ACHN (cell line): ENCODE measurements at regions not wholly inside any gene's neighbourhood (a gene's known extent, or its start where the extent isn't known, plus 50 kb on each side); places are given as distances from the start of the nearest gene placed in this dataset.
"Not testable (repeated sequence)": the region's sequence is repeated elsewhere in the genome, so short reads cannot be mapped to it uniquely, and the experiment has no call there.

Experiments used
- DNase-seq: peaks from one replicate; pipeline ENCODE4 v3.0.0-alpha.2; 2015
- in situ Hi-C: cut with HindIII; loops from 2 replicates; pipeline ENCODE4 v1.10.0; 2017; ENCODE audit warnings: low sequenced_read_pairs, low pct_ligation_motif_present, low pct_unique_long_range_greater_than_20kb

DNA sequence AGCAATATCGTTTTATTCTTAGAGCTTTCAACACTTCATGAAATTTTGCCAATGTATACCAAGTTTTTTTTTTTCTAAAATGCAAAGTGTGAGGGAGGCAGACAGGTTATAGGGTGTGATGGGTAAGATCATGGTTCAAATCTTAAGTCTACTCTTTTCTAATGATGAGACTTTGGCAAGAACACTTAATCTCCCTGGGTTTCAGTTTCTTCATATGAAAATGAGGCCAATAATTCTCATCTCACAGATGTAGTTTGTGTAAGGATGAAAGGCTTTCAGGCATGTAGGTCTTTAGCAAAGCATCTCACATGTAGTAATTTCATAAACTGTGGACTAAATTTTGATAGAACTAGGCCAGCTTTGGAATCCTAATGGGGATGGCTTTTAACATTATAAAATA lies 457.1 kb downstream of the QKI start:
- in situ Hi-C loops, result no loop called here

DNA sequence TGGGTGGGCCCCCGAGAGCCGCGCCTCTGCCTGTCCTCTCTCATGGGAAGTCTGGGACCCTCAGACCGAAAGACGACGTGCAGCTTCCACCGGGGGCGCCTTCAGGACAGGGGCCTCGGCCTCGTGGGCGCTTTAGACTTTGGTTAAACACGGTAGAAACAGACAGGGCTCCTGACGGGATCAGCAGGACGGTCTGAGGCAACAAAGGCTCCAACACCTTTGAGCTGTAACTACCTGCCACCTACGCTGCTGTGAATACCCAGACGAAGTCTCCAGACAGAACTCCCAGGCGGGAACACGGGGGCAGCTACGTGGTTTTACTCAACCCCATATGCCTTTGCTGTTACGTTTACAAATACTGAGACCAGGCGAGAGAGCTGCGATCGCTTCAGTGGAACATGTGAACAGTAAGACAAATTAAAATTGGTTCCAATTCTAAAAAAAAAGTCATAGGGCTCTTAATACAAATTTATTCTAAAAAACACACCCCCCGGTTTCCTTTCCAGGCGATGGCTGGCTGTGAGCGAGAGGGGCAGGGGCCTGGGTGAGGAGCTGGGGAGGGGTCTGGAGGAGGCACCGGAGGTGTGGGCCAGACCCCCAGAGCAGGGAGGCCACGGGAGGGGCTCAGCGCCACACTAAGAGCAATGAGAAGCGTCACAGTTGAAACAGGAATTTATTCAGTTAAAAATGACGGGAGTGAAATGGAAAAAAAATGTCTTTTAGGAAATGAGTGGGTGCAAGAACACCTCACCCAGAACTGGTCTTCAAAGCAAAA lies 453.2 kb downstream of the QKI start:
- in situ Hi-C loops, result no loop called here

More for the DNA sequence above, 457.1 kb downstream of the QKI start:
- no peak for DNase-seq

DNA sequence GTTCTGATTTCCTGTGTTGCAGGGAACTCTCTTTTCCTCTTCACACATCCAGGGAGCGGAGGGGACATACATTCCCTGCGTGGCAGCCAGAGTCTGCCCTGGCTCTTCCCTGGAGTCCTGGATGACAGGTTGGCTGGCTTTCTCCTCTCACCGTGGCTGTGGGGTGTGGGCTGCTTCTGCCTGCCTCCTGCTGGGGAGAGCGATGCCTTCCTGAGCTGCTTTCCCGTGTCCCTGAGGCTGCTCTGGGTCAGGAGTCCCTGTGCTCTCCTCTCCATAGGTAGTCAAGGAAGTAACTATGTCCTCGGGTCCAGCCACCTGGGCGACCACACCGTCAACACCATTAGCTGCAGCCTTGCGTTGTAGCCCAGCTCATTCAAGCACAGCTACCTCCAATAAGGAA lies 451.7 kb downstream of the QKI start:
- in situ Hi-C loops, result no loop called here

More for the DNA sequence above, 453.2 kb downstream of the QKI start:
- no peak for DNase-seq

DNA sequence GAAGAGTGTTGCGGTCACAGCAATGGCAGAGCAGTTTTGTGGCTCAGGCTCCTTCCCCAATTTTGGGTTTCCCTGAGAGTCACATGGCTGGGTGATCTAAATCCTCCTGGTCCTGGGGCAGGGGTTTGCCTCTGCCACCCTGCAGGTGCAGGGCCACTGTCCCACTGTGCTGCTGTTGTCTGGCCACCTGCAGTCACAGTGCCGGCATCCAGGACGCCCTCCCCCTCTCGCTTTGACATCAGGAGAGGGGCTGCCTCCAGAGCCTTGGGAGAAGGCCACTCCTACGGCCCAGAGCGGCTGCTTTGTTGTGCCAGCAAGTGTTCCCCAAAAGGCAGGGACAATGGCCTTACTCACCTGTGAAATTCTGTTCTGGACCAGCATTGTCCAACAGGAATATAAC lies 449.0 kb downstream of the QKI start:
- in situ Hi-C loops, result no loop called here
- no peak for DNase-seq

More for the DNA sequence above, 451.7 kb downstream of the QKI start:
- no peak for DNase-seq

DNA sequence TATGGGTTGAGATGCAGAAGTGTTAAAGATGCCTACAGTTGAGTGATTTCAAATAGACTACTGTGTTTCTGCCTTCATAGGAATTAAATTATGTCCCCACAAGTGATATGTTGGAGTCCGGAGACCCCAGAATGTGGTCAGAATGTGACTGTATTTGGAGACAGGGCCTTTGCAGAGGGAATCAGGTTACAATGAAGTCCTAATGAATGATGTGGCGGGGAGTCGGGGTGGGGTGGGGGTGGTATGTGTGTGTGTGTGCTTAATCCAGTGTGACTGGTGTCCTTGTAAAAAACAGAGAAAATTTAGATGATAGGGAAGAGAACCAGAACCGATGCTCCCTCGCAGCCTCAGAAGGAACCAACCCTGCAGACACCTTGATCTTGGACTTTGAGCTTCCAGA lies 448.2 kb downstream of the QKI start:
- no peak for DNase-seq
- in situ Hi-C loops, result no loop called here

DNA sequence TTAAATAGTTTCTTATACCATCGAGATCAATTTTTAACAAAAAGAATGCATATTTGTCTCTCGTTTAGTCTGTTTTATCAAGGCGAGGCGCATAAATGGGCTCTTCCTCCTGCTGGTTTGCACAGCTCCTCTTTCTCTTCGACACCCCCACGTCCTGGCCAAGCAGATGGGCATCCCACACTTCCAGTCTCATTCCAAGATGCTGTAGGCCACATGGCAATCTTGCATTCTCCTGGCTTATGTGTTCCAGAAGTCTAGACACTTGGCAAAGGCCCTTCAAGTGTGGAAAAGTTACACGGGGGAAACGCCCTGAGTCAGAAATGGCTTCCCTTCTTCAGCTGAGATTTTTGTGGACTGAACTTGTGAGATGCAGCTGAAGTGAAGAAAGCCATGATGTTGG lies 447.1 kb downstream of the QKI start:
- in situ Hi-C loops, result no loop called here
- DNase-seq, result no peak

DNA sequence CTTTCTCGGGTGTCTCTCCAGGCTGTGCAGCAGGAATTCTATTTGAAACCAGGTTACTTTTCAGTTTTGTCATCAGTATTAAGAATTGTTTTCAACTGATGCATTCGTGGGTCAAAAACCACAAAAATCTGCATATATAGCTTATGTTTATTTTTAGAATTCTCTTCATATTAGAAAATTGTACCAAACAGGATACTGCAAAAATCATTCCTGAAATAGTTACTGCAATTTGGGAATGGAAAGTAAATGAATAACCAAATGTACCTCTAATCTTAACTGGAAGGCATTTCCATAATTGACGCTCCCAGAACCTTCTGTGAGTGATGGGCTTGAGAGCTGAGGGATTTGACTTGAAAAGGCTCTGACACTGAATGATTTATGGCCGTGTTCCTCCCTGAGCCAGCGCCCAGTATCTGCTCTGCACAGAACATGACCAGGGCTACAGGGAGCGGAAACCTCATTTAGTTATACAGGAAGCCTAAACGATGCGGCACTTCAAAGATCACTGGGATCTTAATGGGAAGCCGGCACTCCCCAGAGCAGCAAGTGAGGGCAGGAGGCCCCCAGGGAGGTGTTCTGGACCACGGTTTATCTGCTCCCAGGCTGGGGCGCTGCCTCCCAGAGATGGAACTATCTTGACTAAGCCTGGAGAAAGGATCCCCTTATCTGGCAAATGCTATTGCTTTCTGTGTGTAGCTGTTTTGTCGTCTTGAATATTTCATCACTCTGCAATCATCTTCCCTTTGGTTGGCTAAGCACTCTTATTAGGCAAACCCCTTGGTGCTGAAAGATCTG lies 446.0 kb downstream of the QKI start:
- in situ Hi-C loops, result no loop called here
- DNase-seq, result no peak

DNA sequence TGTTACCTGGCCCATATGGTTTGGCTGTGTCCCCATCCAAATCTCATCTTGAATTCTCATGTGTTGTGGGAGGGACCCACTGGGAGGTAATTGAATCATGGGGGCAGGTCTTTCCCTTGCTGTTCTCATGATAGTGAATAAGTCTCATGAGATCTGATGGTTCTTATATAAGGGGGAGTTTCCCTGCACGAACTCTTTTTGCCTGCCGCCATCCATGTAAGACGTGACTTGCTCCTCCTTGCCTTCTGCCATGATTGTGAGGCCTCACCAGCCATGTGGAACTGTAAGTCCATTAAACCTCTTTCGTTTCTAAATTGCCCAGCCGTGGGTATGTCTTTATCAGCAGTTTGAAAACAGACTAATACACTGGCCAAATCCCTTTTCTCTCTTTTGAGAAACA lies 444.4 kb downstream of the QKI start:
- DNase-seq, in situ Hi-C loops: not testable (repeated sequence)

DNA sequence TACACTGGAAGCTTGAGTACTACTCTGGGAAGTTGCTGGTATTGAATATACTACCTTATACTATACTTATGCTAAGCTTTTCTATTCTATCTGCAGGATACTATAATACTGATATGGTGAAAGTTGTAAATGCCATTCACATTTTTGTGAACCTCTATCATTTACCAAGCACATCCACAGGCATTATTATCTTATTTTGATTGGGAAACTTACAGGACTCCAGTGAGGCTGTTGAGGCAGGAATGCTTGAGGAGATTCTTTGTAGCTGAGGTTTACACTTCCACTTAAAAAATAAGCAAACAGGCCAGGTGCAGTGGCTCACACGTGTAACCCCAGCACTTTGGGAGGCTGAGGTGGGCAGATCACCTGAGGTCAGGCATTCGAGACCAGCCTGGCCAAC lies 442.9 kb downstream of the QKI start:
- in situ Hi-C loops, result no loop called here
- no peak for DNase-seq

DNA sequence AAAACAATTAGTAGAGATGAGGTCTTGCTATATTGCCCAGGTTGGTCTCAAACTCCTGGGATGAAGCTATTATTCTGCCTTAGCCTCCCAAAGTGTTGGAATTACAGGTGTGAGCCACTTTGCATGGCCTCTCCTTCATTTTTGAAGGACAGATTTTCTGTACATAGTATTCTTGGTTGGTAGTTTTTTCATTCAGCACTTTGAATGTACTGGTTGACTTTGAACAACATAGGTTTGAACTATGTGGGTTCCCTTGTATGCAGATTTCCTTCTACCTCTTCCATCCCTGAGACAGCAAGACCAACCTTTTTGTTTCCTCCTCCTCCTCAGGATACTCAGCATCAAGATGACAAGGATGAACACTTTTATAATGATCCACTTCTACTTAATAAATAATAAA lies 436.4 kb downstream of the QKI start:
- in situ Hi-C loops, result no loop called here
- DNase-seq, result no peak

DNA sequence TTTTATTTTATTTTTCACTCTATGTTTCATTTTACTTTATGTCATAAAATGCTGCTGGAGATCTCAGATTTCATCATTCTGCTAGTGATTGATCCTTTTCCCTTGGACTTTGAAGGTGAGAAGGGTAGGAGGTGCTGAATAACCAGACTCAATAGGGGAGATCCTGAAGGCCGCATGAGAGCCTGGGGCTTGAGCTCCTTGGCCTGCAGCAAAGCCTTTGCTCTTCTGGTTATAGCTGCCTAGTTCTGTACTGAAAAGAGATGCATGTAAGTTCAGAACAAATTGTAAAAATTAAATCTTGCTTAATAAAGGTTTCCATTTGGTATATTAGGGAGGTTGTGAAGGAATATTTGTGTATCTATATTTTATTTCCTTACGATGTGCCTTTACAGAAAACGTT lies 430.2 kb downstream of the QKI start:
- DNase-seq, result no peak
- in situ Hi-C loops, result no loop called here

DNA sequence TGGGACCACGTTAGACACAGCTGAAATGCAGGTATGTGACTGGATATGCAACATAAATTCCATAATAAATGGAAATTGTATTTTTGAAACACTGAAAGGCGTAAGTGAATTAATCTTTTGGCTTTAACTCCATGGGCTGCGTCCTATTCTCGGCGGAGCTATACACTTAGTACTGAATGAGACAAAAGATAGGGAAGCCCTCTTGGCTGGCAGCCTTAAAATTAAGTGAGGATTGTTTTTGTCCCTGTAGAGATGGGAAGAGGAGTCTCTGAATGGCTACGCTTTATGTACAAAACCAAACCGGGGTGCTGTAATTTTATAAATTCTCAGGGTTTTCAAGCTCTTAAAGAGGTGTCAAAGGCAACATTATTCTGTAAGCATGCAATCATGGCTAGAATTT lies 429.8 kb downstream of the QKI start:
- in situ Hi-C loops, result no loop called here
- DNase-seq, result no peak

DNA sequence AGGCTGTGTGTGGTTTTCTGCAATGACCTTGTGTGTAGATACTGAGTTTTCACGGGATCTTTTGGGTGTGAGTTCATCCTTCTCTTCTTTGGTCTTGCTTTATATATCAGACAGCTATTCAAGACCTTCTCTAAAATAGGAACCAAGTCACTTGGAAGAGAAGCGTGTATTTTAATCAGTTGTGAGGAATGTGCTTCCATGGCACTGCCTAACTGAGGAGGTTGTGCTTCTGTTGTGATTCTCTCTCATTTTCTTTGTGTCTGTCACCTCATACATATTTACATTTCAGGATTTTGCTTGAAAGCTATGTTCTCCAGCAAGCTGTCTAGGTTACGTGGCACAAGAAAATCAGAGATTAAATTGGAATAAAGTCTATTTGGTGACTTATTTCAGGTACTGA lies 428.7 kb downstream of the QKI start:
- in situ Hi-C loops, result no loop called here
- DNase-seq, result no peak

DNA sequence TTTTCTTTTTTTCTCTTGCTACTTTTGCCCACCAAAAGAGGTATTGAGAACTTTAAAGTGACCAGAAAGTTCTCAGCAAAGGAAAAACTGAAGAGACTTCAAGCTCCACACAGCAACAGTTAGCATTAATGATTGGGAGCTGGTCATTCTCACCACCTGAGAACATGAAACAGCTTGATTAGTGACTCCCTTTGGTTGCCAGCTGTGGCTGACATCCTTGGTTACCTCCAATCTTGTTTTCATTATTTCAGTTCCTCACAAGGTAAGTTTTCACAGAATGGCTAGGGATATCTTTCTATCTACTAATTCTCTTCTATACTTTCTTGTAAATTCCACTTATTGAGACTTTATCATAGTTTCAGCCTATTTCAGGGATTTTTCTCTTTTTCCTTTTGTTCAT lies 427.9 kb downstream of the QKI start:
- in situ Hi-C loops, result no loop called here
- no peak for DNase-seq

DNA sequence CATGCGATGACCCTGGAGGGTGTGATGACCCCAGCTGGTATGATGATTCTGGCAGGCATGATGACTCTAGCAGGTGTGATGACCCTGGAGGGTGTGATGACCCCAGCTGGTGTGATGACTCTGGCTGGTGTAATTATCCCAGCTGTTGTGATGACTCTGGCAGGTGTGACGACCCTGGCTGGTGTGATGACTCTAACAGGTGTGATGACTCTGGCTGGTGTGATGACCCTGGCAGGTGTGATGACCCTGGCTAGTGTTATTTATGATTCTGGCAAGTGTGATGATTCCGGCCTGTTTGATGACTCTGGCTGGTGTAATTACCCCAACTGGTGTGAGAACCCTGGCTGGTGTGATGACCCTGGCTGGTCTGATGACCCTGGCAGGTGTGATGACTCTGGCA lies 427.2 kb downstream of the QKI start:
- DNase-seq, result no peak
- in situ Hi-C loops, result no loop called here

DNA sequence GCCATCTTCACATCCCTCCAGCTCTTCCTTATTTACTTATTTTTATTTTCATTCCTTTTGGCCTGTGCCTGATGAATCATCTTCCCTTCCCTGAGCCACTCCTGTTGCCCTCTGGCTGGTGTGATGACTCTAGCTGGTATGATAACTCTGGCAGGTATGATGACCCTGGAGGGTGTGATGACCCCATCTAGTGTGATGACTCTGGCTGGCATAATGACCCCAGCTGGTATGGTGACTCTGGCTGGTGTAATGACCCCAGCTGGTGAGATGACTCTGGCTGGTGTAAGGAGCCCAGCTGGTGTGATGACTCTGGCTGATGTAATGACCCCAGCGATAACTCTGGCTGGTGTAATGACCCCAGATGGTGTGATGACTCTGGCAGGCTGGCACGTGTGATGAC lies 426.8 kb downstream of the QKI start:
- no peak for DNase-seq
- in situ Hi-C loops, result no loop called here

DNA sequence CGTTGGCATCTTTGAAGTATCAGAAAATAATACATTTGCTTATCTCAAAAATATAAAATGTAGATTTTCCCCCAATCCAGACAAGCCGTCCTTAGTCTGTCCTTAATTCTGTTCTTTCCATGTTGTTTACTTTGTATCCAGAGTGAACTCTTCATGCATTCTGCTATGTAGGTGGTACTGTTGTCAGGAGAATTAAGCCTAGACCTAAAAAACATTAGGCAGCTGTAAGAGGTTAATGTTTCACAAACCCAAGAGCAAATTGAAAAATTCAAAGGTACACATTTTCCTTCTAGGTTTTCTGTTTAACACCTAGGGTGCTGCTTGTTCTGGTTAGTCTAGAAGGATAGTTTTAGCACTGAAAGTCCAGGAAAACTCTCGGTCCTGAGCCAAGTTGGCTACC lies 426.4 kb downstream of the QKI start:
- in situ Hi-C loops, result no loop called here
- no peak for DNase-seq

DNA sequence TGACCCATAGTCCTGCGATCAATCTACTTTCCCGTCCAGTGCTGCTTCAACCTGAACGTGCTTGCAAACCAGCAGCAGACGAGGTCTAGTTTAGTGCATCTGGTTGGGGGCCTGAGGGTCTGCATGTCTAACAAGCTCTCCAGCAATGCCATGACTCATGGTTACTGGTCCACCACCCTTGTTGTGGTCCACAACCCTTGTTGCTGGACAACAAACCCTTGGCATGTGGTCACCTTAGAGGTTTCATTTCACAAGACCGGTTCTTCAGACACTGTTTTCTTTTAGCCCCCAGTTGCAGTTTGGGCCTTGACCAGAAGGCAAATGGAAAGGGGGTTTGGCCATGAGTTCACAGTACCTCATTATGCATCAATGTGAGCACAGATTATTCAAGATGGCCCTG lies 424.8 kb downstream of the QKI start:
- no peak for DNase-seq
- in situ Hi-C loops, result no loop called here

DNA sequence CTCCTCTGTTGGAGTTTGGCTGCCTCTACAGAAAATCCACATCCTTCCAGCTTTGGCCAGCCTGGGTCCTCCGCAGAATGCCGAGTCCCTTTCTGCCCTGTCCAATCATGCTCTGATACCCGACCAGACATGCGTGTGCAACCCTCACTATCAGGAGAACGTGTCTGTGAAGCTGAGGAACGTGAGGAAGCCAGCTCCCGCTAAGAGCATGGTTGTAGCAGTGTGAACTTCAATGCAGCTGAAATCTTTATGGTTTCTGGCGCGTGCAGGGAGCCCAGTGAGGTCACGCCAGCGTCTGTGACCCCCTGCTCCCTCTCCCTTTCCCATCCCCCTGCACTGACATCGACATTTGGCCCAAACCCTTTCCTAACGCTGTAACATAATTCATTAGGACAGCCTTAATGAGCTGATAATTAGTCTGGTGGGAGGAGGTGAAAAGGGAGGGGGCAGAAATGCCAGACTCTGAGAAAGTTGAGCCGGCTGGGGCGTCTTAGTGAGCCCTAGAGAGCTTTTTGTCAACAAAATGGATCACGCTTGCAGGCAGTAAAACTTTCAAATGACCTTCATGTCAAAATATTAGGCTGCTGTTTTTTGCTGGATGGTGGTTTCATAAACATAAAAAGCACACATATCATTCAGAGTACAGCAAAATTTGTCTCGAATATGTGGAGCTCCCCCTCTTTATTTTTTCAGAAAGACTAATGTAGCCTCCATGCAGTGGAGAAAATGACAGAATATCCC lies 423.3 kb downstream of the QKI start:
- DNase-seq, result no peak
- in situ Hi-C loops, result no loop called here
